ENCODE measurements at regions not wholly inside any gene's neighbourhood (a gene's known extent, or its start where the extent isn't known, plus 50 kb on each side); places are given as distances from the start of the nearest gene placed in this dataset.

- TF ChIP-seq, protein P1, sequence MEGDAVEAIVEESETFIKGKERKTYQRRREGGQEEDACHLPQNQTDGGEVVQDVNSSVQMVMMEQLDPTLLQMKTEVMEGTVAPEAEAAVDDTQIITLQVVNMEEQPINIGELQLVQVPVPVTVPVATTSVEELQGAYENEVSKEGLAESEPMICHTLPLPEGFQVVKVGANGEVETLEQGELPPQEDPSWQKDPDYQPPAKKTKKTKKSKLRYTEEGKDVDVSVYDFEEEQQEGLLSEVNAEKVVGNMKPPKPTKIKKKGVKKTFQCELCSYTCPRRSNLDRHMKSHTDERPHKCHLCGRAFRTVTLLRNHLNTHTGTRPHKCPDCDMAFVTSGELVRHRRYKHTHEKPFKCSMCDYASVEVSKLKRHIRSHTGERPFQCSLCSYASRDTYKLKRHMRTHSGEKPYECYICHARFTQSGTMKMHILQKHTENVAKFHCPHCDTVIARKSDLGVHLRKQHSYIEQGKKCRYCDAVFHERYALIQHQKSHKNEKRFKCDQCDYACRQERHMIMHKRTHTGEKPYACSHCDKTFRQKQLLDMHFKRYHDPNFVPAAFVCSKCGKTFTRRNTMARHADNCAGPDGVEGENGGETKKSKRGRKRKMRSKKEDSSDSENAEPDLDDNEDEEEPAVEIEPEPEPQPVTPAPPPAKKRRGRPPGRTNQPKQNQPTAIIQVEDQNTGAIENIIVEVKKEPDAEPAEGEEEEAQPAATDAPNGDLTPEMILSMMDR (IDR thresholded peaks at IDR 0.05; ENCODE audit: insufficient read depth, low read length), result no peak
- no peak for TF ChIP-seq POLR2AphosphoS5 (IDR thresholded peaks at IDR 0.05; ENCODE audit: low read depth)
- TF ChIP-seq GABPA (IDR thresholded peaks at IDR 0.05; ENCODE audit: low read depth), result no peak
- TF ChIP-seq REST (IDR thresholded peaks at IDR 0.05; ENCODE audit: insufficient replicate concordance, low read depth), result no peak
These were observed 143.1 kb upstream of the RANBP3L start for GRCh38 chr5:36444582-36445418.

Data from HL-60 (cell line).